GM12864 (cell line): ENCODE measurements at regions not wholly inside any gene's neighbourhood (a gene's known extent, or its start where the extent isn't known, plus 50 kb on each side); places are given as distances from the start of the nearest gene placed in this dataset.

Experiments
- DNase-seq: peaks from one replicate; pipeline ENCODE4 v3.0.0-alpha.2; 2011; ENCODE audit warnings: low read depth
- H3K4me3 ChIP-seq: 2 replicates; pipeline ENCODE4 v1.5.1; 2011; ENCODE audit warnings: mild to moderate bottlenecking, low read depth, low read length, control low read depth
- TF ChIP-seq, protein P1 (sequence below): IDR thresholded peaks from 2 replicates; pipeline ENCODE4 v1.5.1; 2011; ENCODE audit warnings: low read depth, mild to moderate bottlenecking, moderate library complexity, low read length, control low read depth, inconsistent platforms; ENCODE audit errors: missing control alignments

DNA sequence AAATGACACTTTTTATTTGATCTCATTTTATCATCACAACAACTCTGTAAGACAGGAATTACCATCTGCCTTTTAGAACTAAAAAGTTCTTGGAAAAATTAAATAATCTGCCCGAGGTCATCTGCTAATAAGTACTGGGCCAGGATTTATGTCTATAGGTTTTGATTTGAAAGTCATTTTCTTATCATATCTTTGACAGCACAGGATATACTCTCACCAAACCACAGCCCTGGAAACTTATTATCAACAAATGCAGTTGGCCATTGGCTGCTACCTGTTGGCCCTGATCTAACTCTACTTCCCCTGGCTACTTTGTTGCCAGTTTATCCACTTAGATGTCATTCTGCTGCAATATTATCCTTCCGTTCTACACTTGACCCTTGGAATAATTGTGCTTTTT lies 354.6 kb downstream of the RAD51AP2 start:
- no peak overlapping the region for H3K4me3 ChIP-seq
- TF ChIP-seq, protein P1, sequence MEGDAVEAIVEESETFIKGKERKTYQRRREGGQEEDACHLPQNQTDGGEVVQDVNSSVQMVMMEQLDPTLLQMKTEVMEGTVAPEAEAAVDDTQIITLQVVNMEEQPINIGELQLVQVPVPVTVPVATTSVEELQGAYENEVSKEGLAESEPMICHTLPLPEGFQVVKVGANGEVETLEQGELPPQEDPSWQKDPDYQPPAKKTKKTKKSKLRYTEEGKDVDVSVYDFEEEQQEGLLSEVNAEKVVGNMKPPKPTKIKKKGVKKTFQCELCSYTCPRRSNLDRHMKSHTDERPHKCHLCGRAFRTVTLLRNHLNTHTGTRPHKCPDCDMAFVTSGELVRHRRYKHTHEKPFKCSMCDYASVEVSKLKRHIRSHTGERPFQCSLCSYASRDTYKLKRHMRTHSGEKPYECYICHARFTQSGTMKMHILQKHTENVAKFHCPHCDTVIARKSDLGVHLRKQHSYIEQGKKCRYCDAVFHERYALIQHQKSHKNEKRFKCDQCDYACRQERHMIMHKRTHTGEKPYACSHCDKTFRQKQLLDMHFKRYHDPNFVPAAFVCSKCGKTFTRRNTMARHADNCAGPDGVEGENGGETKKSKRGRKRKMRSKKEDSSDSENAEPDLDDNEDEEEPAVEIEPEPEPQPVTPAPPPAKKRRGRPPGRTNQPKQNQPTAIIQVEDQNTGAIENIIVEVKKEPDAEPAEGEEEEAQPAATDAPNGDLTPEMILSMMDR, result no peak
- DNase-seq, result no peak

DNA sequence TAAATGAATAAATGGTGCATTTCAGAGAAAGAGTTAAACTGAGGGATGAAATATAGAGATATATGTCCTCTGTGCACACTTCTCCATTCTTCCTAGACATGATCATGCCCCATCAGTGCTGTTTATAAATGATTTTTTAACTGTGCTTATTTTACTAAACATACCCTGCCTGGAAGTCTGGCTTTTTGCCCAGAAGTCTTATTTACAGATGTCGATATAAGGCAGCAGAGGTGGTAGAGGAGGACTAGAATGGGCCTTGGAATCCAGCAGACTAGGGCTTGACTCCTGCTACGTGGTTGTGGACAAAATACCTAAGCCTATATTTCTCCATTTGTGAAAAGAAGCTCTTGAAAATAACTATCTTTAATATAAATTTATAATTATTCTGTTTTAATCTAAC lies 355.5 kb downstream of the RAD51AP2 start:
- TF ChIP-seq, protein P1, result no peak
- no peak overlapping the region for H3K4me3 ChIP-seq
- DNase-seq, result no peak

DNA sequence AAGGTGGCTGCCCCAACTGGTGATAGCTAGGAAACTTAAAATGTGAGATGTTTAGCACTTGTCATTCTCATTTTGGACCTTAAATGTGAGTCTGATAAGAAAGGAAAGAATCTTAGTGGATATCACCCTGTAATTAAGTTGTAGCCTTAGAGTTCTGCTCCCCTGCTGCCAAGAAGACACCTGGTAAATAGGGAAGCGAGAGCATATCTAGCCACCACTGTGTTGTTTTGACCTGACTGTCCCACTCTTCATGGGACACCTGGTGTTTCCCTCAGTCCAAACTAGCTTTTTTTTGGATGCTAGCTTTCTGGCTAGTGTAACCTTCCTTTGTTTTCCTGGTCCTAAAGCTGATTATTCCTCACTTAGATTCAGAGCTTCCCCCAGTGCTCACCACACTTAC lies 357.6 kb downstream of the RAD51AP2 start:
- no peak overlapping the region for H3K4me3 ChIP-seq
- TF ChIP-seq, protein P1, result no peak
- no peak for DNase-seq

DNA sequence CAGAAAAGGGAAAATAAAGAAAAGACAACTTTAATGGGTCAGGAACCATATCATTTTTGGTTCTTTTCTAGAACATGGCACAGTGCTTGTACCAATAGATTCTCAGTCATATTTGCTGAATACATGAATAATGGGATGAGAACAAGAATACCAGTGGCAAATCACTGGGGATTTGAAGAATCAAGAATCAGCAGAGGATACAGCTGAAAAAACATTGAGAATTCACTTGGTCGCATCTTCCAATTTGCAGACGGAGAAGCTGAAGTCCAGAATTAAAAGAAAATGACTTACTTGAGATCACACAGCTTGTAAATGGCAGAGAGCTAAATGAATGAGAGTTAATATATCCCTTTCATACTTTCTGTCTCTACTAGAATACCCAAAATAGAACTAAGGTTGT lies 362.2 kb downstream of the RAD51AP2 start:
- TF ChIP-seq, protein P1, result no peak

DNA sequence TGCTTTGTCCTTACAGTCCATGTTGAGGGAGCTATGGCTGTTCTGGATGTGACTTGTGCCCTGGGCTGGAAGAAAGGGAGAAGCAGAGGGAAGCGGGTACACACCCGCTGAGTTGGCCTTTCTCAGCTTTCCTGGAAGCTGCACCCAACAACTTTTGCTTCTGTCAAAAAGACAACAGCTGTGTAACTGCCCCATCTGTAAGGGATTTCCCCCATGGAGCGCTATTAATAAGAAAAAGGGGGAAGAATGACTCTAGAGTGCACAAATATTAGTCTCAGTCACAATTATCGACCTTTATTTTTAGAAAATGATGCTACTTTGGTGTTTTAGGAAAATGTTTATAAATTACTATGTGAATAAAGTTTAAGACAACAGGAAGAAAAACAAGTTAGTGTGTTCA lies 368.3 kb downstream of the RAD51AP2 start:
- TF ChIP-seq, protein P1, result no peak
- no peak for DNase-seq
- no peak overlapping the region for H3K4me3 ChIP-seq

More for the DNA sequence above, 362.2 kb downstream of the RAD51AP2 start:
- no peak for DNase-seq
- H3K4me3 ChIP-seq, result no peak overlapping the region

DNA sequence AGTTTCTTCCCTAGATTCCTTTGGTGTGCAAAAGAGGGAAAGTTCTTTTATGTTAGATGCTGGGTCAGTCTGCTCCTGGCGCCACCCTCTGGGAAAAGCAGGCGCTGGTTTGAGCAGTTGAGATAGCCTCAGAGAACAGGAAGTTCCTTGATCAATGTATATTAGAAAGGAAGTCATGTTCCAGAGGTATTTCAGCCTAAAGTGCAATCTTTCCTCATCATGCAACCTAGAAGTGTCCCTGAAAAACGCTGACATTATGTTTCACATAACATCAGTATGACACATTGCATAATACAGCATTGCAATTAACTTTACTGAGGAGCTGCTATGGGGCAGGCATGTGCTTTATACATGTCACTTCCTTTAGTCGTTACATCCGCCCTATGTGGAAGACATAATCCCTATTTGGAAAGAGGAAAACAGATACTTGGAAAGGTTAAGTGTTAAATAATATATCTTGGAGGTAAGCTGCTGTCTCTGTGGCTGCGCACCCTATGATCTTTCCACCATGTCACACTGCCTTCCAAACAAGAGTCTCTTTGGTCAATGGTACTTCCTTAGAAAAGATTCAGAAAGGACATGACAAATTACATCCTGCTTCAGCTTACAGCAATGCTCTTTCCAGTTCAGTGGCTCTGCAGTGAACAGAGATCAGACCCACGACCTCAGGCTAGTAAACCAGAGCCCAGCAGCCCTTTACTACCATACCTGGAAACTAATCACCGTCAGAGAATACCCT lies 369.7 kb downstream of the RAD51AP2 start:
- TF ChIP-seq, protein P1, result no peak
- H3K4me3 ChIP-seq, result no peak overlapping the region
- DNase-seq, result no peak

DNA sequence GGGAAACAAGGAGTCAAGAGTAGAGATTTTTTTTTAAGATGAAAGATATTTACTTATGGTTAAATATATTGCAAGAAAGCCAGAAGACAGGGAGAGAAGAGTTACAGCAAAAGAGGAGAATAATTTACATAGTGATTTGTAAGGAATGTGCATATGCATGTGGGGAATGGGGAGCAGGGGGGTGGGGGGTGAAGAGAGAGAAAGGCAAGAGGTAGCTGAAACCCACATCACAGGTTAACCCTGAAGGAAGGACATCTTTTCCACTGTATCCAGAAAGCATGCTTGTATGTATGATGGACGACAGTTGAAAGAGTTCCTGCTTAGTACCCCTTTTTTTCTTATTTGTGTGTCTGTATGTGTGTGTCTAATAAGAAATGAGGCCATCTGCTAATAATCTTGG lies 371.9 kb downstream of the RAD51AP2 start:
- DNase-seq, result no peak

More for the DNA sequence above, 371.9 kb downstream of the RAD51AP2 start:
- TF ChIP-seq, protein P1, result no peak
- no peak overlapping the region for H3K4me3 ChIP-seq
